NB4 (cell line): ENCODE measurements at regions not wholly inside any gene's neighbourhood (a gene's known extent, or its start where the extent isn't known, plus 50 kb on each side); places are given as distances from the start of the nearest gene placed in this dataset.

Experiments used
- CTCF ChIP-seq: IDR thresholded peaks from one replicate; pipeline ENCODE4 v1.5.1; 2012; ENCODE audit warnings: low read depth, low read length
- POLR2A ChIP-seq: IDR thresholded peaks from 2 replicates; pipeline ENCODE4 v1.6.1; 2011; ENCODE audit warnings: mild to moderate bottlenecking; ENCODE audit not compliant: insufficient read length; ENCODE audit errors: extremely low read depth

GRCh38 chr3:76016111-76016510, 230.8 kb upstream of the ZNF717 start:
- TF ChIP-seq CTCF: no peak
- no peak for TF ChIP-seq POLR2A
